GM23338 (cell line): ENCODE measurements at regions not wholly inside any gene's neighbourhood (a gene's known extent, or its start where the extent isn't known, plus 50 kb on each side); places are given as distances from the start of the nearest gene placed in this dataset.

Source experiments
- ATAC-seq: fragments of 200-7000 bp; cut with Tn5 transposase; 3 replicates; pipeline ENCODE4 v1.9.1; 2020
- DNase-seq: peaks from one replicate; pipeline ENCODE4 v3.0.0-alpha.2; 2015; ENCODE audit warnings: low spot score
- H2AFZ ChIP-seq: fragments of 200-600 bp; sonication (generic); 2 replicates; pipeline ENCODE4 v1.8.0; 2016; ENCODE audit warnings: antibody characterized with exemption, mild to moderate bottlenecking, moderate library complexity
- H3F3A ChIP-seq: fragments of 200-600 bp; sonication (generic); replicated peaks from 2 replicates; pipeline ENCODE4 v1.8.0; 2017; ENCODE audit warnings: antibody characterized with exemption, mixed run types, low read depth
- H3K27ac ChIP-seq: fragments of 200-600 bp; sonication (generic); 2 replicates; pipeline ENCODE4 v1.6.1; 2016; ENCODE audit warnings: low read depth
- H3K27me3 ChIP-seq: fragments of 200-600 bp; sonication (generic); 2 replicates; pipeline ENCODE4 v1.8.0; 2016; ENCODE audit warnings: mild to moderate bottlenecking, mixed run types, moderate library complexity; ENCODE audit not compliant: insufficient read depth
- H3K36me3 ChIP-seq: fragments of 200-600 bp; sonication (generic); 2 replicates; pipeline ENCODE4 v1.8.0; 2016; ENCODE audit warnings: mild to moderate bottlenecking; ENCODE audit not compliant: insufficient read depth
- H3K4me1 ChIP-seq: fragments of 200-600 bp; sonication (generic); 2 replicates; pipeline ENCODE4 v1.8.0; 2016; ENCODE audit warnings: mild to moderate bottlenecking, moderate library complexity; ENCODE audit not compliant: insufficient read depth
- H3K4me2 ChIP-seq: fragments of 200-600 bp; sonication (generic); 2 replicates; pipeline ENCODE4 v1.7.1; 2017; ENCODE audit warnings: mixed run types
- H3K4me3 ChIP-seq: fragments of 200-600 bp; sonication (generic); 2 replicates; pipeline ENCODE4 v1.6.1; 2016; ENCODE audit warnings: mixed run types
- H3K79me2 ChIP-seq: fragments of 200-600 bp; sonication (generic); replicated peaks from 2 replicates; pipeline ENCODE4 v1.8.0; 2017; ENCODE audit warnings: mild to moderate bottlenecking; ENCODE audit not compliant: insufficient read depth
- H3K9me2 ChIP-seq: fragments of 200-600 bp; sonication (generic); 2 replicates; pipeline ENCODE4 v1.8.0; 2017; ENCODE audit not compliant: insufficient read depth
- H4K20me1 ChIP-seq: fragments of 200-600 bp; sonication (generic); replicated peaks from 2 replicates; pipeline ENCODE4 v1.8.0; 2017; ENCODE audit warnings: mild to moderate bottlenecking; ENCODE audit not compliant: insufficient read depth
- H3K27ac Mint-ChIP-seq: 2 replicates; pipeline ENCODE4 v1.8.0; 2020; ENCODE audit warnings: inconsistent platforms, mild to moderate bottlenecking, moderate library complexity, mixed read lengths
- H3K27me3 Mint-ChIP-seq: 3 replicates; pipeline ENCODE4 v1.8.0; 2022; ENCODE audit warnings: low read depth, mild to moderate bottlenecking, moderate library complexity, mixed read lengths, inconsistent platforms; ENCODE audit not compliant: insufficient read depth, poor library complexity
- H3K36me3 Mint-ChIP-seq: 3 replicates; pipeline ENCODE4 v1.8.0; 2021; ENCODE audit warnings: low read depth, mild to moderate bottlenecking, inconsistent platforms, moderate library complexity, mixed read lengths
- H3K4me1 Mint-ChIP-seq: 3 replicates; pipeline ENCODE4 v1.8.0; 2020; ENCODE audit warnings: mild to moderate bottlenecking, inconsistent platforms, mixed read lengths
- H3K4me3 Mint-ChIP-seq: 3 replicates; pipeline ENCODE4 v1.8.0; 2021; ENCODE audit warnings: moderate library complexity, mild to moderate bottlenecking, inconsistent platforms, mixed read lengths
- H3K9me3 Mint-ChIP-seq: 3 replicates; pipeline ENCODE4 v1.8.0; 2020; ENCODE audit warnings: moderate library complexity, mild to moderate bottlenecking, inconsistent platforms, mixed read lengths
- CTCF ChIP-seq, 2 experiments: fragments of 200-600 bp in 1 of 2; sonication (generic) in 1 of 2; conservative IDR thresholded peaks; 2 replicates each; pipeline versions ENCODE4 v1.5.1 to v1.6.1; 2016 to 2017; ENCODE audit warnings: antibody characterized with exemption in 2 of 2, low read depth in 2 of 2, mild to moderate bottlenecking in 2 of 2, moderate library complexity in 1 of 2
- EZH2 ChIP-seq: fragments of 200-600 bp; sonication (generic); IDR thresholded peaks from one replicate; pipeline ENCODE4 v1.8.0; 2017; ENCODE audit warnings: antibody characterized with exemption, mild to moderate bottlenecking, low read depth; ENCODE audit not compliant: unreplicated experiment
- EZH2phosphoT487 ChIP-seq: fragments of 200-600 bp; sonication (generic); IDR thresholded peaks from one replicate; pipeline ENCODE4 v1.8.1; 2018; ENCODE audit warnings: antibody characterized with exemption; ENCODE audit not compliant: unreplicated experiment
- POLR2AphosphoS5 ChIP-seq: IDR thresholded peaks from 2 replicates; pipeline ENCODE4 v1.6.1; 2016; ENCODE audit warnings: antibody characterized with exemption, low read depth
- ZNF462 ChIP-seq: fragments of 250-450 bp; sonication (Bioruptor Pico); IDR thresholded peaks from 2 replicates; pipeline ENCODE4 v1.5.0; 2020; ENCODE audit warnings: mild to moderate bottlenecking, moderate library complexity
- TF ChIP-seq, protein P1 (sequence below): IDR thresholded peaks from one replicate; pipeline ENCODE4 v1.6.1; 2018; ENCODE audit warnings: antibody characterized with exemption; ENCODE audit not compliant: unreplicated experiment

DNA sequence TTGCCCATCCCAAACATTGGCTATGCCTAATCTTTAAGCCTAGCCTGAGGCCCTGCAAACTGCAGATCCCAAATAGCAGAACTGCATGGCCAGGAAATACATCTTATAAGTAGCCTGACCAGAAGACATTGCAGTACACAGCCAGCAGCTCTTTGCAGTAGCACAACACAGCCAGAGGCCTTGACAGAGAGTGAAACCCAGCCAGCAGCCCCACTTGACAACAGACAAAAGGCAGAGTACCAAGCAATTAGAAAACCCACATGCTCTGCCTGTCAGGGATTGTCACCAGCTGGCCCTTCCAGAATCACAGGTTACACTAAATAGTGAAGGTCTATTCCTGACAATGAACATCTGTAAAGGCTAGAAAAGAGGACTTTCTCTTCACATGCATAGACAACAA lies 242.8 kb upstream of the TMEM72 start (continued):
- TF ChIP-seq, protein P1, sequence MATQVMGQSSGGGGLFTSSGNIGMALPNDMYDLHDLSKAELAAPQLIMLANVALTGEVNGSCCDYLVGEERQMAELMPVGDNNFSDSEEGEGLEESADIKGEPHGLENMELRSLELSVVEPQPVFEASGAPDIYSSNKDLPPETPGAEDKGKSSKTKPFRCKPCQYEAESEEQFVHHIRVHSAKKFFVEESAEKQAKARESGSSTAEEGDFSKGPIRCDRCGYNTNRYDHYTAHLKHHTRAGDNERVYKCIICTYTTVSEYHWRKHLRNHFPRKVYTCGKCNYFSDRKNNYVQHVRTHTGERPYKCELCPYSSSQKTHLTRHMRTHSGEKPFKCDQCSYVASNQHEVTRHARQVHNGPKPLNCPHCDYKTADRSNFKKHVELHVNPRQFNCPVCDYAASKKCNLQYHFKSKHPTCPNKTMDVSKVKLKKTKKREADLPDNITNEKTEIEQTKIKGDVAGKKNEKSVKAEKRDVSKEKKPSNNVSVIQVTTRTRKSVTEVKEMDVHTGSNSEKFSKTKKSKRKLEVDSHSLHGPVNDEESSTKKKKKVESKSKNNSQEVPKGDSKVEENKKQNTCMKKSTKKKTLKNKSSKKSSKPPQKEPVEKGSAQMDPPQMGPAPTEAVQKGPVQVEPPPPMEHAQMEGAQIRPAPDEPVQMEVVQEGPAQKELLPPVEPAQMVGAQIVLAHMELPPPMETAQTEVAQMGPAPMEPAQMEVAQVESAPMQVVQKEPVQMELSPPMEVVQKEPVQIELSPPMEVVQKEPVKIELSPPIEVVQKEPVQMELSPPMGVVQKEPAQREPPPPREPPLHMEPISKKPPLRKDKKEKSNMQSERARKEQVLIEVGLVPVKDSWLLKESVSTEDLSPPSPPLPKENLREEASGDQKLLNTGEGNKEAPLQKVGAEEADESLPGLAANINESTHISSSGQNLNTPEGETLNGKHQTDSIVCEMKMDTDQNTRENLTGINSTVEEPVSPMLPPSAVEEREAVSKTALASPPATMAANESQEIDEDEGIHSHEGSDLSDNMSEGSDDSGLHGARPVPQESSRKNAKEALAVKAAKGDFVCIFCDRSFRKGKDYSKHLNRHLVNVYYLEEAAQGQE: no peak

DNA sequence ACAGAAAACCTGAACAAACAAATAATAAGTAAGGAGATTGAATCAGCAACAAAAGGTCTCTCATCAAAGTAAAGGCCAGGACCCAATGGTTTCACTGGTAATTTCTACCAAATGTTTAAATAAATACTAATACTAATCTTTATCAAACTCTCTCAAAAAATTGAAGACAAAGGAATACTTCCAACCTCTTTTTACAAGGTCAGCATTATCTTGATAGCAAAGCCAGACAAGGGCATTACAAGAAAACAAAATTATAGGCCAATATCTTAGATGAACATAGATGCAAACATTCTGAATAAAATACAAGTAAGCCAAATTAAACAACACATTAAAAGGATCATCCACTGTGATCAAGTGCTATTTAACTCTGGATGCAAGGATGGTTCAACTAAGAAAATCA lies 239.8 kb upstream of the TMEM72 start:
- Mint-ChIP-seq H3K27ac (no peak overlapping the region), H3K4me1 (no peaks in the 10 kb centered on the region)
- H3K79me2 ChIP-seq: no peaks in the 10 kb centered on the region

GRCh38 chr10:44673245-44673983 lies 237.7 kb upstream of the TMEM72 start:
- Mint-ChIP-seq H3K36me3 (no peaks in the 10 kb centered on the region), H3K27ac (no peak overlapping the region), H3K4me3 (no peak overlapping the region), H3K4me1 (no peaks in the 10 kb centered on the region), H3K27me3 (no peaks in the 10 kb centered on the region), H3K9me3 (no peaks in the 10 kb centered on the region)
- Histone ChIP-seq H3F3A (no peaks in the 10 kb centered on the region), H3K4me1 (no peaks in the 10 kb centered on the region), H2AFZ (no peak overlapping the region), H3K27ac (no peak overlapping the region), H3K27me3 (no peaks in the 10 kb centered on the region), H3K9me2 (no peaks in the 10 kb centered on the region), H3K79me2 (no peaks in the 10 kb centered on the region), H3K4me3 (no peak overlapping the region), H3K4me2 (no peak overlapping the region), H4K20me1 (no peaks in the 10 kb centered on the region), H3K36me3 (no peaks in the 10 kb centered on the region)
- ATAC-seq (no peak), DNase-seq (no peak)
- TF ChIP-seq POLR2AphosphoS5 (no peak), ZNF462 (no peak), CTCF (conservative IDR thresholded peaks at IDR 0.05; ENCODE audit: low read depth in 2 of 2) (no peak)

More for the DNA sequence above, 239.8 kb upstream of the TMEM72 start:
- Histone ChIP-seq H3K4me3 (no peak overlapping the region), H3F3A (no peaks in the 10 kb centered on the region), H3K27ac (no peak overlapping the region), H3K27me3 (no peaks in the 10 kb centered on the region), H4K20me1 (no peaks in the 10 kb centered on the region), H3K4me1 (no peaks in the 10 kb centered on the region), H3K9me2 (peaks cover 6% of the 10 kb centered on the region; the same call in 1 of the 2 replicates), H3K36me3 (no peaks in the 10 kb centered on the region), H3K4me2 (no peak overlapping the region), H2AFZ (no peak overlapping the region)
- TF ChIP-seq EZH2: no peak
- no peak for TF ChIP-seq EZH2phosphoT487
- H3K36me3 Mint-ChIP-seq: no peaks in the 10 kb centered on the region
- H3K9me3 Mint-ChIP-seq: peaks cover 12% of the 10 kb centered on the region; the same call in 2 of the 3 replicates
- H3K27me3 Mint-ChIP-seq: no peaks in the 10 kb centered on the region
- ATAC-seq: no peak
- no peak for DNase-seq
- no peak overlapping the region for H3K4me3 Mint-ChIP-seq
